ENCODE measurements at regions not wholly inside any gene's neighbourhood (a gene's known extent, or its start where the extent isn't known, plus 50 kb on each side); places are given as distances from the start of the nearest gene placed in this dataset.

- TF ChIP-seq, protein P1, sequence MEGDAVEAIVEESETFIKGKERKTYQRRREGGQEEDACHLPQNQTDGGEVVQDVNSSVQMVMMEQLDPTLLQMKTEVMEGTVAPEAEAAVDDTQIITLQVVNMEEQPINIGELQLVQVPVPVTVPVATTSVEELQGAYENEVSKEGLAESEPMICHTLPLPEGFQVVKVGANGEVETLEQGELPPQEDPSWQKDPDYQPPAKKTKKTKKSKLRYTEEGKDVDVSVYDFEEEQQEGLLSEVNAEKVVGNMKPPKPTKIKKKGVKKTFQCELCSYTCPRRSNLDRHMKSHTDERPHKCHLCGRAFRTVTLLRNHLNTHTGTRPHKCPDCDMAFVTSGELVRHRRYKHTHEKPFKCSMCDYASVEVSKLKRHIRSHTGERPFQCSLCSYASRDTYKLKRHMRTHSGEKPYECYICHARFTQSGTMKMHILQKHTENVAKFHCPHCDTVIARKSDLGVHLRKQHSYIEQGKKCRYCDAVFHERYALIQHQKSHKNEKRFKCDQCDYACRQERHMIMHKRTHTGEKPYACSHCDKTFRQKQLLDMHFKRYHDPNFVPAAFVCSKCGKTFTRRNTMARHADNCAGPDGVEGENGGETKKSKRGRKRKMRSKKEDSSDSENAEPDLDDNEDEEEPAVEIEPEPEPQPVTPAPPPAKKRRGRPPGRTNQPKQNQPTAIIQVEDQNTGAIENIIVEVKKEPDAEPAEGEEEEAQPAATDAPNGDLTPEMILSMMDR (IDR thresholded peaks at IDR 0.05 in 2 of 3, conservative IDR thresholded peaks at IDR 0.05 in 1 of 3; ENCODE audit: borderline replicate concordance in 1 of 3, insufficient read depth in 1 of 3, low read depth in 2 of 3, low read length in 2 of 3), result no peak
- TF ChIP-seq ELF1 (IDR thresholded peaks at IDR 0.05; ENCODE audit: borderline replicate concordance, low read depth) (no peak), POLR2A (IDR thresholded peaks at IDR 0.05; ENCODE audit: borderline replicate concordance, extremely low read depth, insufficient read depth, insufficient read length) (no peak), EZH2 (IDR thresholded peaks at IDR 0.05) (no peak), POLR2AphosphoS5 (IDR thresholded peaks at IDR 0.05; ENCODE audit: low read depth, low read length) (no peak)
- TF ChIP-seq, protein P2, sequence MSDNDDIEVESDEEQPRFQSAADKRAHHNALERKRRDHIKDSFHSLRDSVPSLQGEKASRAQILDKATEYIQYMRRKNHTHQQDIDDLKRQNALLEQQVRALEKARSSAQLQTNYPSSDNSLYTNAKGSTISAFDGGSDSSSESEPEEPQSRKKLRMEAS (IDR thresholded peaks at IDR 0.05), result no peak
Observed at GRCh38 chr2:2389215-2389614, 58.1 kb upstream of the MYT1L start.

Measured in HCT116 (cell line).